WTC11 (cell line): ENCODE measurements at regions not wholly inside any gene's neighbourhood (a gene's known extent, or its start where the extent isn't known, plus 50 kb on each side); places are given as distances from the start of the nearest gene placed in this dataset.

Source experiments
- ATAC-seq: fragments of 200-7000 bp; cut with Tn5 transposase; 2 replicates; pipeline ENCODE4 v1.10.0; 2021; ENCODE audit warnings: mild to moderate bottlenecking, moderate library complexity
- CTCF ChIA-PET: fragments of 300-600 bp; sonication (Branson Sonifier 250); formaldehyde crosslinking; loops from one replicate; lab custom pipeline; 2021; ENCODE audit warnings: antibody characterized with exemption; lab: Charles Lee
- POLR2A ChIA-PET: fragments of 350-600 bp; sonication (Branson Sonifier 250); formaldehyde crosslinking; loops from one replicate; lab custom pipeline; 2021; ENCODE audit warnings: antibody characterized with exemption; lab: Charles Lee
- DNase-seq: peaks from one replicate; pipeline ENCODE4 v3.0.0; 2021; ENCODE audit warnings: low spot score
- H3K27ac Mint-ChIP-seq: 2 replicates; pipeline ENCODE4 v1.8.0; 2021; ENCODE audit warnings: mixed read lengths
- H3K27me3 Mint-ChIP-seq: 2 replicates; pipeline ENCODE4 v1.8.0; 2021; ENCODE audit warnings: low read depth, mild to moderate bottlenecking, moderate library complexity, mixed read lengths
- H3K36me3 Mint-ChIP-seq: 2 replicates; pipeline ENCODE4 v1.8.0; 2021; ENCODE audit warnings: mixed read lengths
- H3K4me1 Mint-ChIP-seq: 2 replicates; pipeline ENCODE4 v1.8.0; 2022; ENCODE audit warnings: mixed read lengths
- H3K4me3 Mint-ChIP-seq: 2 replicates; pipeline ENCODE4 v1.8.0; 2021; ENCODE audit warnings: mild to moderate bottlenecking, moderate library complexity, mixed read lengths
- H3K9me3 Mint-ChIP-seq: 2 replicates; pipeline ENCODE4 v1.8.0; 2021; ENCODE audit warnings: mixed read lengths
- ATF1 ChIP-seq: sonication (generic); formaldehyde crosslinking; IDR thresholded peaks from 2 replicates; pipeline ENCODE4 v1.8.1; 2023; ENCODE audit warnings: mild to moderate bottlenecking, moderate library complexity, missing genetic modification reagents
- ETV6 ChIP-seq: sonication (generic); formaldehyde crosslinking; IDR thresholded peaks from 2 replicates; pipeline ENCODE4 v1.8.1; 2022; ENCODE audit warnings: mild to moderate bottlenecking, missing genetic modification reagents
- JUN ChIP-seq: sonication (generic); formaldehyde crosslinking; IDR thresholded peaks from 2 replicates; pipeline ENCODE4 v1.8.0; 2023; ENCODE audit warnings: mild to moderate bottlenecking, missing genetic modification reagents
- KAT7 ChIP-seq: sonication (generic); formaldehyde crosslinking; IDR thresholded peaks from 2 replicates; pipeline ENCODE4 v1.8.1; 2023; ENCODE audit warnings: missing genetic modification reagents, mild to moderate bottlenecking, borderline replicate concordance
- NFE2L1 ChIP-seq: sonication (generic); formaldehyde crosslinking; IDR thresholded peaks from 2 replicates; pipeline ENCODE4 v1.8.1; 2023; ENCODE audit warnings: missing genetic modification reagents
- SMAD4 ChIP-seq: sonication (generic); formaldehyde crosslinking; IDR thresholded peaks from 2 replicates; pipeline ENCODE4 v1.8.0; 2022; ENCODE audit warnings: mild to moderate bottlenecking, missing genetic modification reagents
- TP53 ChIP-seq: sonication (generic); formaldehyde crosslinking; IDR thresholded peaks from 2 replicates; pipeline ENCODE4 v1.8.1; 2023; ENCODE audit warnings: mild to moderate bottlenecking, missing genetic modification reagents
- ZNF138 ChIP-seq: sonication (generic); formaldehyde crosslinking; conservative IDR thresholded peaks from 2 replicates; pipeline ENCODE4 v1.8.1; 2022; ENCODE audit warnings: mild to moderate bottlenecking, moderate library complexity, missing genetic modification reagents
- ZNF317 ChIP-seq: sonication (generic); formaldehyde crosslinking; IDR thresholded peaks from 2 replicates; pipeline ENCODE4 v1.8.1; 2023; ENCODE audit warnings: low read depth, mild to moderate bottlenecking, moderate library complexity, missing genetic modification reagents, borderline replicate concordance
- ZNF396 ChIP-seq: fragments of 250-450 bp; sonication (Bioruptor Pico); IDR thresholded peaks from 2 replicates; pipeline ENCODE4 v1.8.0; 2021; ENCODE audit warnings: mild to moderate bottlenecking, moderate library complexity, borderline replicate concordance
- TF ChIP-seq, protein P1 (sequence below): sonication (generic); formaldehyde crosslinking; IDR thresholded peaks from 2 replicates; pipeline ENCODE4 v1.8.1; 2022; ENCODE audit warnings: mild to moderate bottlenecking, missing genetic modification reagents, moderate library complexity, borderline replicate concordance
- TF ChIP-seq, protein P2 (sequence below): sonication (generic); formaldehyde crosslinking; IDR thresholded peaks from 2 replicates; pipeline ENCODE4 v1.8.1; 2022; ENCODE audit warnings: missing genetic modification reagents, borderline replicate concordance
- TF ChIP-seq, protein P3 (sequence below): fragments of 250-450 bp; sonication (Bioruptor Pico); IDR thresholded peaks from 2 replicates; pipeline ENCODE4 v1.9.0; 2021; ENCODE audit warnings: mild to moderate bottlenecking, borderline replicate concordance
- TF ChIP-seq, protein P4 (sequence below): fragments of 250-450 bp; sonication (Bioruptor Pico); IDR thresholded peaks from 2 replicates; pipeline ENCODE4 v2.1.2; 2022; ENCODE audit warnings: mild to moderate bottlenecking, moderate library complexity
- TF ChIP-seq, protein P5 (sequence below): fragments of 200-600 bp; IDR thresholded peaks from 2 replicates; pipeline ENCODE4 v1.8.0; 2022; ENCODE audit warnings: antibody characterized with exemption

DNA sequence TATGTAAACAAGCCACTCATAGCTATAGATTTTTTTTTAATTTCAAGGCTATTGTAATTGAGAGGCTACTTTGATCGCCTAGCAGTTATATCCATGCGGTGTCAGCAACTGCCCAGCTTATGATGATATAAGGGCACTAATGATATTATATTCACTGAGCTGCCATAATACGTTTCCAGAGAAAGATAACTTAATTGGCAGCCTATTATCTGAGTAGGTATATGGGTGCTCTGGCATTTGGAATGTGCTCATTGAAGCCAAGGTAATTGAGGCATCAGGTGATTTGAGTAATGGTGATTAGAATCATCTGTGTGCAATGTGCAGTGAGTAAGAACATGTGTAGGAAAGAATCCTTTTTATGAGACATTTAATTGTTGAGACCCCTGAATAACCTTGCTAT is 490.0 kb downstream of the CENPC start:
- Mint-ChIP-seq H3K4me1 (peaks cover 16% of the 10 kb centered on the region), H3K27me3 (peaks cover 5% of the 10 kb centered on the region), H3K36me3 (no peaks in the 10 kb centered on the region), H3K27ac (no peak overlapping the region), H3K4me3 (no peak overlapping the region), H3K9me3 (no peaks in the 10 kb centered on the region)
- ChIA-PET CTCF (no interaction called here), POLR2A (no interaction called here)
- TF ChIP-seq, protein P1, sequence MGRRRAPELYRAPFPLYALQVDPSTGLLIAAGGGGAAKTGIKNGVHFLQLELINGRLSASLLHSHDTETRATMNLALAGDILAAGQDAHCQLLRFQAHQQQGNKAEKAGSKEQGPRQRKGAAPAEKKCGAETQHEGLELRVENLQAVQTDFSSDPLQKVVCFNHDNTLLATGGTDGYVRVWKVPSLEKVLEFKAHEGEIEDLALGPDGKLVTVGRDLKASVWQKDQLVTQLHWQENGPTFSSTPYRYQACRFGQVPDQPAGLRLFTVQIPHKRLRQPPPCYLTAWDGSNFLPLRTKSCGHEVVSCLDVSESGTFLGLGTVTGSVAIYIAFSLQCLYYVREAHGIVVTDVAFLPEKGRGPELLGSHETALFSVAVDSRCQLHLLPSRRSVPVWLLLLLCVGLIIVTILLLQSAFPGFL (CRISPR knock-in tag): no peak
- TF ChIP-seq ZNF396 (no peak), ATF1 (CRISPR knock-in tag) (no peak), JUN (CRISPR knock-in tag) (no peak), ZNF317 (CRISPR knock-in tag) (no peak), NFE2L1 (CRISPR knock-in tag) (no peak), ETV6 (no peak)
- TF ChIP-seq, protein P2, sequence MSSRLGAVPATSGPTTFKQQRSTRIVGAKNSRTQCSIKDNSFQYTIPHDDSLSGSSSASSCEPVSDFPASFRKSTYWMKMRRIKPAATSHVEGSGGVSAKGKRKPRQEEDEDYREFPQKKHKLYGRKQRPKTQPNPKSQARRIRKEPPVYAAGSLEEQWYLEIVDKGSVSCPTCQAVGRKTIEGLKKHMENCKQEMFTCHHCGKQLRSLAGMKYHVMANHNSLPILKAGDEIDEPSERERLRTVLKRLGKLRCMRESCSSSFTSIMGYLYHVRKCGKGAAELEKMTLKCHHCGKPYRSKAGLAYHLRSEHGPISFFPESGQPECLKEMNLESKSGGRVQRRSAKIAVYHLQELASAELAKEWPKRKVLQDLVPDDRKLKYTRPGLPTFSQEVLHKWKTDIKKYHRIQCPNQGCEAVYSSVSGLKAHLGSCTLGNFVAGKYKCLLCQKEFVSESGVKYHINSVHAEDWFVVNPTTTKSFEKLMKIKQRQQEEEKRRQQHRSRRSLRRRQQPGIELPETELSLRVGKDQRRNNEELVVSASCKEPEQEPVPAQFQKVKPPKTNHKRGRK (CRISPR knock-in tag): no peak
- TF ChIP-seq, protein P3, sequence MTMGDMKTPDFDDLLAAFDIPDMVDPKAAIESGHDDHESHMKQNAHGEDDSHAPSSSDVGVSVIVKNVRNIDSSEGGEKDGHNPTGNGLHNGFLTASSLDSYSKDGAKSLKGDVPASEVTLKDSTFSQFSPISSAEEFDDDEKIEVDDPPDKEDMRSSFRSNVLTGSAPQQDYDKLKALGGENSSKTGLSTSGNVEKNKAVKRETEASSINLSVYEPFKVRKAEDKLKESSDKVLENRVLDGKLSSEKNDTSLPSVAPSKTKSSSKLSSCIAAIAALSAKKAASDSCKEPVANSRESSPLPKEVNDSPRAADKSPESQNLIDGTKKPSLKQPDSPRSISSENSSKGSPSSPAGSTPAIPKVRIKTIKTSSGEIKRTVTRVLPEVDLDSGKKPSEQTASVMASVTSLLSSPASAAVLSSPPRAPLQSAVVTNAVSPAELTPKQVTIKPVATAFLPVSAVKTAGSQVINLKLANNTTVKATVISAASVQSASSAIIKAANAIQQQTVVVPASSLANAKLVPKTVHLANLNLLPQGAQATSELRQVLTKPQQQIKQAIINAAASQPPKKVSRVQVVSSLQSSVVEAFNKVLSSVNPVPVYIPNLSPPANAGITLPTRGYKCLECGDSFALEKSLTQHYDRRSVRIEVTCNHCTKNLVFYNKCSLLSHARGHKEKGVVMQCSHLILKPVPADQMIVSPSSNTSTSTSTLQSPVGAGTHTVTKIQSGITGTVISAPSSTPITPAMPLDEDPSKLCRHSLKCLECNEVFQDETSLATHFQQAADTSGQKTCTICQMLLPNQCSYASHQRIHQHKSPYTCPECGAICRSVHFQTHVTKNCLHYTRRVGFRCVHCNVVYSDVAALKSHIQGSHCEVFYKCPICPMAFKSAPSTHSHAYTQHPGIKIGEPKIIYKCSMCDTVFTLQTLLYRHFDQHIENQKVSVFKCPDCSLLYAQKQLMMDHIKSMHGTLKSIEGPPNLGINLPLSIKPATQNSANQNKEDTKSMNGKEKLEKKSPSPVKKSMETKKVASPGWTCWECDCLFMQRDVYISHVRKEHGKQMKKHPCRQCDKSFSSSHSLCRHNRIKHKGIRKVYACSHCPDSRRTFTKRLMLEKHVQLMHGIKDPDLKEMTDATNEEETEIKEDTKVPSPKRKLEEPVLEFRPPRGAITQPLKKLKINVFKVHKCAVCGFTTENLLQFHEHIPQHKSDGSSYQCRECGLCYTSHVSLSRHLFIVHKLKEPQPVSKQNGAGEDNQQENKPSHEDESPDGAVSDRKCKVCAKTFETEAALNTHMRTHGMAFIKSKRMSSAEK (CRISPR knock-in tag): no peak
- DNase-seq: no peak
- no peak for ATAC-seq

DNA sequence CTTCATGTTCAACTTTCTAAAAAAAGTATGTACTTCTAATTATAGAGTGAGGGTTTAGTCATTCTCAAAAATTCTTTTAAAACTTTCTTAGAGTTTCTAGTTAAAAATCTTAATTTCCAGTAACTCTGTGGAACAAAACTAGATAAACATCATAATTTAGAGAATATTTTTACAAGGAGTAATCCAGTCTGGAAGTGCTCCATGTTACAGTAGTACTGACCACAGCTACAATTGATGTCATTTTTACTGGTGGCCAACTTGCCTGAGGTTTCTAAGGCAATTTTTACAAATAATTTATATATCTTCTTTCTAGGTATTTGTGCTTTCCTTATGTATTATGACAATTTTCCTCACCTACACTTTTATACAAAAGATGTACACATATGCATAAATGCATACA is 490.4 kb downstream of the CENPC start:
- Mint-ChIP-seq H3K36me3 (no peaks in the 10 kb centered on the region), H3K4me3 (no peak overlapping the region), H3K27me3 (peaks cover 5% of the 10 kb centered on the region), H3K9me3 (no peaks in the 10 kb centered on the region), H3K4me1 (peaks cover 20% of the 10 kb centered on the region), H3K27ac (no peak overlapping the region)
- POLR2A ChIA-PET: no interaction called here
- ATAC-seq (no peak), DNase-seq (no peak)
- CTCF ChIA-PET: no interaction called here
- TF ChIP-seq TP53 (CRISPR knock-in tag): no peak
- no peak for TF ChIP-seq KAT7 (CRISPR knock-in tag)

DNA sequence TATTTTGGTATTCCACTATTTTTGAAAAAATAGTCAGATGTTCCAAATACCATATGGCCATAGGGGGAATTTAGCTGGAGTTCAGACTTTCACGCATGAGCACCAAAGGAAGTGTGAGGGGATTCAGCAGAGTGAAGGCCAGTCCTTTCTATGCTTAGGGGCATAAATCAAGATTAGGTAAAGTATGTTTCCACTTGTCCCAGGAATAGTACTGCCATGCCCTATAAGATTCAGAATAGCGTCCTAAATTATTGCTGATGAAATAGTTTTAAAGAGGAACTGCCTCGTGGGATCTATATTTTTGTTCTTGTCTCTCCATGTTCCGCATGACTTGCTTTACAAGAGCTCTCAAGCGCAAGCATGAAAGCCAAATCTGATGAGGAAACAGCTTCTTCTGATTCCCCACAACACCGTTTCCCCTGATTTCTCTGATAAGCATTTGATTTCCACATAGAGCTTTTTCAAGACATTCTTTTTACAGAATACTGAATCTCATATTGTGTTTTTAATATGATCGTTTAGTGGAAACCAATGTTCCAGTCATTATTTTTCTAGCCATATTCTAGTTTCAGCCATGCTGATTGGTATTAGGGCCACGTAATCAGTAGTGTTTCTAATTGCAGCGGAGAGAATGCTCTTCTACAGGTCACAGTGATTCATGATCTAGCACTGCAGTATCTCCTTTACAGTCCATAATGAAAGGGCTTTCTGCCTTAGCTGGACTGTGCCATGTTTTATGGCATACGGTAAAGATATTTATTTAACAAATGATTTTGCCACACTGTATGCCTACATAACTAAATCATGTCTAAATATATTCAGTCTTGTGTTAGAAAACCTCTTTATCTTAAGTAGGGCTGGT is 492.3 kb downstream of the CENPC start:
- H3K36me3 Mint-ChIP-seq: no peaks in the 10 kb centered on the region
- no peak overlapping the region for H3K4me3 Mint-ChIP-seq
- peaks cover 27% of the 10 kb centered on the region for H3K4me1 Mint-ChIP-seq
- ATAC-seq (no peak), DNase-seq (no peak)
- CTCF ChIA-PET: no interaction called here
- TF ChIP-seq, protein P4, sequence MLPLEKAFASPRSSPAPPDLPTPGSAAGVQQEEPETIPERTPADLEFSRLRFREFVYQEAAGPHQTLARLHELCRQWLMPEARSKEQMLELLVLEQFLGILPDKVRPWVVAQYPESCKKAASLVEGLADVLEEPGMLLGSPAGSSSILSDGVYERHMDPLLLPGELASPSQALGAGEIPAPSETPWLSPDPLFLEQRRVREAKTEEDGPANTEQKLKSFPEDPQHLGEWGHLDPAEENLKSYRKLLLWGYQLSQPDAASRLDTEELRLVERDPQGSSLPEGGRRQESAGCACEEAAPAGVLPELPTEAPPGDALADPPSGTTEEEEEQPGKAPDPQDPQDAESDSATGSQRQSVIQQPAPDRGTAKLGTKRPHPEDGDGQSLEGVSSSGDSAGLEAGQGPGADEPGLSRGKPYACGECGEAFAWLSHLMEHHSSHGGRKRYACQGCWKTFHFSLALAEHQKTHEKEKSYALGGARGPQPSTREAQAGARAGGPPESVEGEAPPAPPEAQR (CRISPR knock-in tag): no peak
- TF ChIP-seq SMAD4 (CRISPR knock-in tag): no peak
- TF ChIP-seq, protein P5, sequence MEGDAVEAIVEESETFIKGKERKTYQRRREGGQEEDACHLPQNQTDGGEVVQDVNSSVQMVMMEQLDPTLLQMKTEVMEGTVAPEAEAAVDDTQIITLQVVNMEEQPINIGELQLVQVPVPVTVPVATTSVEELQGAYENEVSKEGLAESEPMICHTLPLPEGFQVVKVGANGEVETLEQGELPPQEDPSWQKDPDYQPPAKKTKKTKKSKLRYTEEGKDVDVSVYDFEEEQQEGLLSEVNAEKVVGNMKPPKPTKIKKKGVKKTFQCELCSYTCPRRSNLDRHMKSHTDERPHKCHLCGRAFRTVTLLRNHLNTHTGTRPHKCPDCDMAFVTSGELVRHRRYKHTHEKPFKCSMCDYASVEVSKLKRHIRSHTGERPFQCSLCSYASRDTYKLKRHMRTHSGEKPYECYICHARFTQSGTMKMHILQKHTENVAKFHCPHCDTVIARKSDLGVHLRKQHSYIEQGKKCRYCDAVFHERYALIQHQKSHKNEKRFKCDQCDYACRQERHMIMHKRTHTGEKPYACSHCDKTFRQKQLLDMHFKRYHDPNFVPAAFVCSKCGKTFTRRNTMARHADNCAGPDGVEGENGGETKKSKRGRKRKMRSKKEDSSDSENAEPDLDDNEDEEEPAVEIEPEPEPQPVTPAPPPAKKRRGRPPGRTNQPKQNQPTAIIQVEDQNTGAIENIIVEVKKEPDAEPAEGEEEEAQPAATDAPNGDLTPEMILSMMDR: no peak
- no peak for TF ChIP-seq ZNF138 (CRISPR knock-in tag)
- H3K27me3 Mint-ChIP-seq: peaks cover 5% of the 10 kb centered on the region
- H3K9me3 Mint-ChIP-seq: no peaks in the 10 kb centered on the region
- no peak overlapping the region for H3K27ac Mint-ChIP-seq
- POLR2A ChIA-PET: no interaction called here
